HG02970 (cell line): ENCODE measurements at regions not wholly inside any gene's neighbourhood (a gene's known extent, or its start where the extent isn't known, plus 50 kb on each side); places are given as distances from the start of the nearest gene placed in this dataset.
"Not testable (repeated sequence)": the region's sequence is repeated elsewhere in the genome, so short reads cannot be mapped to it uniquely, and the experiment has no call there.

ENCODE experiments used
- ATAC-seq: cut with Tn5 transposase; IDR thresholded peaks from one replicate; pipeline ENCODE4 v1.9.1; 2021; ENCODE audit warnings: mild to moderate bottlenecking, moderate library complexity, moderate number of reproducible peaks; ENCODE audit not compliant: unreplicated experiment, low FRiP score

DNA sequence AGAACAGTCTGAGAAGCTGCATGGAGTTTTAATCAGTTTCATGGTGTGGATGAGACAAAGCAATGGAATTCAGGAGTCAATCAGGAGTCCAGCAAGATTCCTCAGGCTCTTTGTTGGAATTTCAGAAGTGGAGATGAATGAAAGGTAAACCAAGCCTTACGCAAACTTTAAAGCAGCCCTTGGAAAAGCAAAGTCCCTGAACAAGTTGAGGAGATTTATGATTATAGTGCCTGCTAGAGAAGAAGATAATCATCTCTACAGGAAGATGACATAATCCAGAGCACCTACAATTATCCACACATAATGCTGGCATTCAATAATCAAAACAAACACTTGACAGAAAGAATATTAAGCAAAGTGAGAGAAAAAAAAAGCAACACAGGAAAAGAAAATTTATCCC is 1380.1 kb upstream of the NUDT12 start:
- ATAC-seq: no peak

DNA sequence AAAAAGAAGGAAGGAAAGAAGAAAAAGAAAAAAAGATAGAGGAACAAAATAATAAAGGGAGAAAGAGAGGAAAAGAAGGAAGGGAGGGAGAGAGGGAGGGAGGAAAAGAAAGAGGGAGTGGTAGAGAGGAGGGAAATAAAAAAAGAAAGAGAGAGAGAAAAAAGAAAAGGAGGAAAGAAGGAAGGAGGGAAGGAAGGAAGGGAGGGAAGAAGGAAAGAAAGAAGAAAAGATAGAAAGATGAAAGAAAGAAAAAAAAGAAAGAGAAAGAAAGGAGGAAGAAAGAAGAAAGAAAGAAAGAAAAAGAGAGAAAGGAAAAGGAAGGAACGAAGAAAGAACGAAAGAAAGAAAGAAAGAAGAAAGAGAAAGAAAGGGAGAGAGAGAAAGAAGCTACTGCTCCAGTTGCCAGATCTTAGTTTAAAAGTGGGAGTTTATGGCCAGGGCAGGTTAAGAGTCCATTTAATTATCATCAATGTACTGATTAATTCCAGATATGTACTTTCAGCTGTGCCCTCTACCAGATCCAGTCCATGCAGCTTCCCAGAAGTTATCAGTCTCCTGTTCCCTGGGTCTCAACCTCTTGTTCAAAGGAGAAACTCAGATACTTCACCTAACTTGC is 1378.5 kb upstream of the NUDT12 start:
- ATAC-seq: no peak

DNA sequence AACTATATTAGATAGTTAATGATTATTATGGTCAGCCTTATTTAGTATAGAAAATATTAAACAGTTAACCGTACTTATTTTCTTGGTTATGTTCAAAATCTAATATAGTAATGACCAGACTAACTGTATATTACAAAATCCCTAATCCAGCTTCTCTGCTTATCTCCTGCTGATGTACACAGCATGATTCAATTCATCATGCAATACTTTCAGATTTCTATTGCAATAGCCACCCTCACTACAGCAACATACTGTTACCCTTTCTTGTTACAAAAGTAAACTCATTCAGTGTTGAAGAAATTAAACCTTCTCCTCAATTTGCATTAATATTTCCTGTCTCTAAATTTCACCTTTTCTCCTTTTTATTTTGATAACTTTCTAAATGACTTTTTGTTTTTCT is 1375.0 kb upstream of the NUDT12 start:
- ATAC-seq: no peak

DNA sequence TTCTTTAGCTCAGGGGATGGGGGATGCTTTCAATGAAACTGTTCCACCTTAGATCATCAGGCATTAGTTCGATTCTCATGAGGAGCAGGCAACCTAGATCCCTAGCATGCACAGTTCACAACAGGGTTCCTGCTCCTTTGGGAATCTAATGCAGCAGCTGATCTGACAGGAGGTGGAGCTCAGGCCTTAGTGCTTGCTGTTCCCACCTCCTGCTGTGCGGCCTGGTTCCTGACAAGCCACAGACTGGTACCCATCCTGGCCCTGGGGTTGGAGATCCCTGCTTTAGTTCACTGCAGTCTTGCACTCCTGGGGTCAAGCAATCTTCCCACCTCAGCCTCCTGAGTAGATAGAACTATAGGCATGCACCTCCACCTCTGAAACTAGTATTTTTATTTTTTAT is 1369.8 kb upstream of the NUDT12 start:
- no peak for ATAC-seq

DNA sequence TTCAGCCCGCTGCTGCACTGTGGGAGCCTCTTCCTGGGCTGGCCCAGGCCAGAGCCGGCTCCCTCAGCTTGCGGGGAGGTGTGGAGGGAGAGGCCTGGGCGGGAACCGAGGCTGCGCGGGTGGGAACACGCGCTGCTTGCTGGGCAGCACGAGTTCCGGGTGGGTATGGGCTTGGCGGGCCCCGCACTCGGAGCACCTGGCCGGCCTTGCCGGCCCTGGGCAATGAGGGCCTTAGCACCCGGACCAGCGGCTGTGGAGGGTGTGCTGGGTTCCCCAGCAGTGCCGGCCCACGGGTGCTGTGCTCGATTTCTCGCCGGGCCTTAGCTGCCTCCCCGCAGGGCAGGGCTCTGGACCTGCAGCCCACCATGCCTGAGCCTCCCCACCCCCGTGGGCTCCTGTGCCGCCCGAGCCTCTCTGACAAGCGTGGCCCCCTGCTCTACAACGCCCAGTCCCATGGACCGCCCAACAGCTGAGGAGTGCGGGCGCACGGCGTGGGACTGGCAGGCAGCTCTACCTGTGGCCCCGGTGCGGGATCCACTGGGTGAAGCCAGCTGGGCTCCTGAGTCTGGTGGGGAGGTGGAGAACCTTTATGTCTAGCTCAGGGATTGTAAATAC is 1366.4 kb upstream of the NUDT12 start:
- no peak for ATAC-seq

DNA sequence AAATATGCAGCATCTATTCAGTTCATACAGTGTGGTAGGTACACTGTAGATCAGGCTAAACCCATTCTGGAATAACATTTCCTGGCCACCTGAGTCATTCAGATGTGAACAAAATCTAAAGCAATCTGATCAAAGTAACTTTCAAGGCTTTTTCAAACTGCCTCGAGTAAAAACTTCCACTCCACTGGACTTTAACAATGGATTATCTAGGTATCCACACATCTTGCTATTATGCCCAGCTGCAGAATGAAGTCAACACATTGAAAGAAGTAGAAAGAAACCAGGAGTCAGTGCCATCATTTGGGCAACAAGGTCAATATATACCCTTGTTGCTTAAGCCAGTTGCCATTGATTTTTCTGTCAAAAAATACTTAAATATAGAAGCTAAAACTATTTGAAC is 1352.6 kb upstream of the NUDT12 start:
- no peak for ATAC-seq

DNA sequence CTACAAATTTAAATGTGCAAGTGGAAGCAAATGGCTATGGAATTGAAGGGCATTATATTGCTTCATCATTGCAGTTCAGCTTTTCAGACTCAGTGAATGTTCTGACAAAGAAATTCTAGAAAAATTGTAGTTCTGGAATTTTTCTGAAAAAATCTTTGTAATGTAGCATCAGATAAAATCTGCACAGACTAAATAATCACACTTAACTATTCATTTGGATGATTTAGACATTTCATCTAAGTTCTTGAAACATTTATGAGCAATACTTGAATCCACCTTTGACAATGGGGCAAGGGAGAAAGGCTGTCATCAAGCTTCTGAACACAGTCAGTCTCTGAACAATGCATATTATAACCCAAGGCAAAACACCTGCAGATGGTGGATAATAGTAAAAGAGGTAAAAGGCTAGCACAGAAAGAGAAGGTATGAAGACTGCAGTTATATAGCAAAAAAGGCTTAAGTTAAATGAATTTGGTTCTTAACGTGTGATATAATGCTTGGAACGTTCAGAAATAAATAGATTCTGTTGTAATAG is 1352.0 kb upstream of the NUDT12 start:
- ATAC-seq: no peak

DNA sequence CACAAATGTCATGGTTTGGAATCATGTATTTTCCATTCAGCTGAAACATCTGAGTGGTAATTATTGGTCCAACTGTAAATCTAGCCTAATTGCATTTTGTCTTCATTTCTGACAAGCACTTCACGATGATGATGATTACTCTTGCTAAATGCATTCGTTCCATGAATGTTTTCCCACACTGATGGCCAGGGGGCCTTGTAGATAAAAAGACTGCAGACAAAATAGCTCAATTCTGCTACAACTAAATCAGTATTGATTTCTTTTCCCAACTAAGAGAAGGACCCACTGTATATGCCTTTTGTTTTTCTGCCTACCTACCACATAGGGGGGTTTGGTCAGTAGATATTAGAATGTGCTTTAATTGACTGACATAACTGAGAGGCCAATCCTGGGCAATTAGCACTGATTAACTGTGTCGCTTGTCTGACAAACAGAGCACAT is 1351.3 kb upstream of the NUDT12 start:
- no peak for ATAC-seq

DNA sequence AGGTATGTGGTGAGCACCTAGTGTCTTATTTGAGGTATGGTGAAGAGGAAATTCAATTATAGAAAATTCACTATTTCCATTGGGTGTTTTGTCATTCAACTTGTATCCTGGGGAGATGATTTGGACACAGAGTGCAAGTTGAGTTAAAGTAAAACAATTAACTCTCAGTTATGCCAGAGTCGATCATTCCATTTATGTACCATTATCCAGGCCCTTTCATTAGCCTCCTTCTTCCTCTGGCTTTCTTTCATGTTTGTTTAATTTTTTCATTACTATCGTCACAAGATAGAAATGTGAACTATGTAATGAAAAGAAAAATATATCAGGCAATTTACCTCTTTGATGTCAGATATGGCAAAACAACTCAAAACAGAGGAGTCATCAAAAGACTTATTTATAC is 1347.2 kb upstream of the NUDT12 start:
- no peak for ATAC-seq

DNA sequence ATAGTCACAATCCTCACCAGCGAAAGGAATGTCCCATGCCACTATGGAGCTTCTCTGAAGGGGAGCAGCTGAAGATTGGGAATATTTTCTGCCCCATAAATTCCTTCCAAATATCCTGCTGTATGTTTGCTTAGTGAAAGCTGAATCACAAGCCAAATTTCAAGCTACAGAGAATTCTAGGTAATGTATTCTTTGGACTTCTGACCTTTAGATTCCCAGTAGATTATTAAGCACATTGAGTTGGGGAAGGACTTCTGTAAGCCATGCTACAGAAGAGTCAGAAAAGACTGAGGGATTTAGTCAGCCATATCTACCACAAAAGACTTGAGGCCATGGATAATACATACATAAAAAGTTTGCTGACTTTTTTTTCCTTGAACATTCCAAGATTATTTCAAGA is 1342.0 kb upstream of the NUDT12 start:
- no peak for ATAC-seq

DNA sequence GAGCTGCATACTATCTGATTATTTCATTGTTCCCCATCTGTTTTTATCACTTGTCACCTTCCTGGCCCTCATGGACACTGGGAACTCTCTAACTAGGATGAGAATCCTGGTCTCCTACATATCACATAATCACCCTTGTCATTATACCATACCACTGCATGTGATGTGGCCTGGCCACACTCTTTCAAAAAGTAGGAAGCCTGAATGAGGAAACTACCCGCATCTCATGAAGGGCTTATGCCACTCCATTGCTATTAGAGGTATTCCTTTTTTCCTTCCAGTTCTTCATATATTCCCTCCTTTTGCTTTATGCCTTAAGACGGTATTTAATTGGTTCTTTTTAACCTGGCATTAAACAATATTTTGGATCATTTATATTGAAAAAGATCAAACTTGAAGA is 1341.4 kb upstream of the NUDT12 start:
- ATAC-seq: no peak

DNA sequence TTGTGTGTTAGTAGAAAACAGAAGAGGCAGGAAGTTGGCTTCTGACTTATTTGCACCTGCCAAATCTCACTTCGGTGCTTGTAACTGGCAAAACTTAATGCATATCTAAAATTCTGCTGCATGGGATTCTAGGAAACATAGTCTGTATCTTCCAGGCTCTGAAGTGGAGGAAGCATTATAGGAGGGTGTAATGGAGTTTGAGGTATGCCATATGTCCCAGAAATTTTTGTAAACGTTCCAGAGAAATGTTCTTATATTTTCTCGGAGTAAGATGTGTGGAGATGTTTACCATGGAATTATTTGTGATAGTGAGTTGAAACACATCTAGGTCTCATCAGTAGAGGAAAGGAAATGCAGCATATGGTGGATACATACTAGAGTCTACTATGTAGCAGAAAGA is 1329.0 kb upstream of the NUDT12 start:
- no peak for ATAC-seq

DNA sequence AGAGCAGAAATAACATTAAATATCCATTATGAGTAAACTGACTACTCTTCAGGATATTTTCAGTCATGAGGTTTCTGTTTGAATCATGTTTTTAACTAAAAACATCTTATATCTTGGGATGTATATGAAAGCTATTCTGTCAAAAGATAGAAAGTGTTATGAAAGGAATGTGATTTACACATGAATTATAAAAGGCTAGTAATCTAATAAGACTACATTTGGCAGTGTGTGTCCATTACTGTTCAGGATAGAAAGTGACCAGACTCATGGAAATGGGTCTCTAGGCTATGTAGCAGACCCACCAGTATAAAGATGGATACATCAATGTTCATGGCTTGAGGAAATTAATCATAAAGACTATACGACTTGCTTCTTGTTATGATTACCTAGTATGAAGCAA is 1328.2 kb upstream of the NUDT12 start:
- ATAC-seq: no peak

DNA sequence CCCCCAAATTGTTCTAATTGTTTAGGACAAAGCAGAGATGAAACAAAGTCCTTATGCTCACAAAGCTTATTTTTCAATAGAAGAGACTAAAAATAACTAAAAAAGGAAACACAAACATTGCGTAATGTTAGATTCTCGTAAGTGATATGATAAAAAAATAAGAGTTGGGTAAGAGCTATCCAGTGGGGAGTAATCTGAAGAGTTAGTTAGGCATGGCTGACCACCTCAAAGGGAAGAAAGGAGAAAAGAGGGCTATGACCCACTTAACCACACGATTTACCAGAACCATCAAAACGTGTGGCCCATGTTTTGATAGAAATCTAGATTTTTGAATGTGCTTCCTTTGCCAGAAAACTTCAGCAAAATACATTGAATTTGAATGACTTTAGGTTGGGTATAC is 1296.8 kb upstream of the NUDT12 start:
- ATAC-seq: no peak

DNA sequence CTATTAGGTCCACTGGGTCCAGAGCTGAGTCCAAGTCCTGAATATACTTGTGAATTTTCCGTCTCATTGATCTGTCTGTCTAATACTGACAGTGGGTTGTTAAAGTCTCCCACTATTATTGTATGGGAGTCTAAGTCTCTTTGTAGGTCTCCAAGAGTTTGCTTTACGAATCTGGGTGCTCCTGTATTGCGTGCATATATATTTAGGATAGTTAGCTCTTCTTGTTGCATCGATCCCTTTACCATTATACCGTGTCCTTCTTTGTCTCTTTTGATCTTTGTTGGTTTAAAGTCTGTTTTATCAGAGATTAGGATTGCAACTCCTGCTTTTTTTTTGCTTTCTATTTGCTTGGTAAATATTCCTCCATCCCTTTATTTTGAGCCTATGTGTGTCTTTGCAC is 1289.5 kb upstream of the NUDT12 start:
- not testable (repeated sequence) for ATAC-seq

DNA sequence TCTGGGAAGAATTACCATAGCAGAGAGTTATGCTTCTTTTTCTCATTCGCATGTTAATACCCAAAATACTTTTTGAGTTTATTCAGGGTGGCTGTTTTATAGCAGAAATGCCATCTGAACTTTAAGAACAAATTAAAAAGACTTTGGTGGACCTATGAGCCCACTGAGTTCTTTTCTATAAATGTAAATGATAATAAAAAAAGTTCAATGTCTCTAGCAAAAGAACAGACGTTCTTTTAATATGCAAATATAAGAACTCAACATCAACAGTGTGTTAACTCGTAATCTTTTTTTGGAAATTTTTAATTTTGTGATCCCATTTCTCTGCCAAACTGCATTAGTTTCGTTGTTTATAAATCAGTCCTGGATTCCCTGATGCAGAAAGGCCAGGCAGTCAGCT is 1283.0 kb upstream of the NUDT12 start:
- no peak for ATAC-seq

DNA sequence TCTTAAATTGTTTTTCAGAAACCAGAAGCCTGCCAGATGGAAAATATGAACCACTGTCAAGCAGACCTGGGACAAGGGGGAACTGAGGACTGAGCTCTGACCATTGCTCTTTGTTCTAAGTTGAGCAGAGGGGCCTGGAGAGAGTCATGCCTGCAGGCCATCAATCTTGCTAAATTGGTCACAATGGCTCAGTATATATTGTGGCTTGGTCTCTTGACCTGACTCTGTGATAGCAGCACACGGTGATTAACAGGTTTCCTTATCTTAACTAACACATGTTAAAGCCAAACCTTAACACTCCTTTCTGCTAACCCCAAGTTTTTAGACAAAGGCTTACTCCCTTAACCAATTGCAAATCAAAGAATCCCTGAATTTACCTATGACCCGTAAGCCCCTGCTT is 1281.2 kb upstream of the NUDT12 start:
- ATAC-seq: no peak

DNA sequence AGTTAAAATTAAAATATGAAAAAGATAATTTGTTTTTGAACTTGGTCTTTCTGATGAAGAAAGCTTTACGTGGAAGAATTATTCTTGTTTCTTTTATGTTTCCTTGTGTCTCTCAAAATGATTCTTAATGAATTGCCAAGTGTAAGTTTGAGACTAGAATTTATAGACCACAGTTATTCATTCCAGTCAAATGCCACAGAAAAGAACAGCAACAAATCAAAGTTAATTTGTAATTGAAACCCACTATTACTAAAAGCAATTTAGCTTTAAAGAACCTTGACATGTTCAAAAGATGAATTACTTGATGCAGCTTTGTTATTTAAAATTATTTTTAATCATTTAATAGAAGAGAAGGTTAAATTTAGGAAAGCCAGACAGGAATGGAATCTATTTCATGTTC is 1277.7 kb upstream of the NUDT12 start:
- ATAC-seq: no peak

DNA sequence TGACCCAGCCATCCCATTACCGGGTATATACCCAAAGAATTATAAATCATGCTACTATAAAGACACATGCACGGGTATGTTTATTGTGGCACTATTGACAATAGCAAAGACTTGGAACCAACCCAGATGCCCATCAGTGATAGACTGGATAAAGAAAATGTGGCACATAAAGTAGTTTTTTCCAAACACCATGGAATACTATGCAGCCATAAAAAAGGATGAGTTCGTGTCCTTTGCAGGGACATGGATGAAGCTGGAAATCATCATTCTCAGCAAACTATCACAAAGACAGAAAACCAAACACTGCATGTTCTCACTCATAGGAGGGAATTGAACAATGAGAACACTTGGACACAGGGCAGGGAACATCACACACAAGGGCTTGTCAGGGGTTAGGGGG is 1268.9 kb upstream of the NUDT12 start:
- ATAC-seq: not testable (repeated sequence)

DNA sequence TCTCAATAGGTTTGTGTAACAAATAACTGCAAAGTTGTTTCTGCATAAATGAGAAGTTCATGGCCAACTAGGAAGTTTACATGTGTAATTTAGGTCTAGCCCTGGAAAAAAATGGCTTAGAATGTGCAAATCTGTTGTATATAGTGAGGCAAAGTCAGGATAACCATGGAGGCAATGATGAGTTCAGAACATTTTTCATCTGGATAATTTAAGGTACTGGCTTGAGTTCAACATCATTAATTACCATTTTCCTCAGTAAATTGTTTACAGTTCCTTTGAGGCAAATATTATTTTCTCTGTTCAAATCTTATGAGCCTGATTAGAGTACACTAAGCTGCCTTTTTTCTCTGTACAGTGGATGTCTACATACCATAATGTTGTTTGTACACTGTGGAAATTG is 1259.0 kb upstream of the NUDT12 start:
- ATAC-seq: no peak

DNA sequence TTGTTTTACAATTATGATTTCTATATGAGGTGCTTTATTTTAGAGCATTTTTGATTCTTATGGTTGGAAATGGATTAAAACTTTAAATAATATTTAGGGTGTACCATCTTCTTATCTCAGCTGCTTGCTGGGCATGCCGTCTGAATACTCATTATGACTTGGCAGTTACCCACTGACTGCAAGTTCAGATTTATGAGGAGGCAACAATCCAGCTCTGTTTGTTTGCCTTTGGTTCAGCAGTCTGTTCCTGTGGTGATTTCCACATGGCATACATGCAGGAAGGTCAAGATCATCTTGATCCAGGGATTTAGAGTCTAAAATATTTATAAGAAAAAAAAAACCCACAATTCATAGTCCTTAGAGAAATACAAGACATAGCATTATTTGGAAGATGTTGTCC is 1254.5 kb upstream of the NUDT12 start:
- ATAC-seq: no peak

DNA sequence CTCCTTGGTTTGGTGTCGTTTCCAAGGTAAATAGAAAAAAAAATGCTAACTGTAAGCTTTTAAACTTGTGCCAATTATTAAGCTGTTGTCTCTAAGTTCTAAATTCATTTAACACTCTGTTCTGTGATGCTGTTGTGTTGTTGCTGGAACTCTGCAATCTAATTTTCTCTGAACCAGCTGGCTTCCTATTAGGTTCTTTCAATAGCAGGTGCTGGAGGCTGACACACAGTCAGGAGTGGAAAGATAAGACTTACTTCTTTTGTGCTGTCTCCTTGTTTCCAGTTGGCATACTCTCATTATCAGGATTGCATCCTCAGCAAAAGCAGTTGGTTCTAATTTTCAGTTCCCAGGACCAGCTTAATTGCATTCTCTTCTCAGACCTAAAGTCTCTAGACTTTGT is 1252.6 kb upstream of the NUDT12 start:
- ATAC-seq: no peak
